Sigmoid colon (tissue), 4 donors: ENCODE measurements at regions not wholly inside any gene's neighbourhood (a gene's known extent, or its start where the extent isn't known, plus 50 kb on each side); places are given as distances from the start of the nearest gene placed in this dataset.

Experiments used
- CTCF ChIP-seq, 4 experiments: fragments of 450-650 bp in 3 of 4; fragments of 200-600 bp in 1 of 4; IDR thresholded peaks; one replicate each; pipeline ENCODE4 v1.5.1; 2016 to 2019; ENCODE audit warnings: antibody characterized with exemption in 4 of 4, mild to moderate bottlenecking in 3 of 4, moderate library complexity in 2 of 4
- EP300 ChIP-seq, 4 donors: sonication (generic); formaldehyde crosslinking; IDR thresholded peaks; one replicate each; pipeline ENCODE4 v1.6.1; 2017; ENCODE audit warnings: antibody characterized with exemption in 4 of 4
- POLR2A ChIP-seq, 2 donors: fragments of 450-650 bp; IDR thresholded peaks; one replicate each; pipeline ENCODE4 v1.6.1; 2016; ENCODE audit warnings: antibody characterized with exemption in 2 of 2, mild to moderate bottlenecking in 2 of 2, moderate library complexity in 2 of 2
- POLR2AphosphoS5 ChIP-seq, 4 donors: sonication (generic); formaldehyde crosslinking; IDR thresholded peaks; one replicate each; pipeline ENCODE4 v1.6.1; 2017; ENCODE audit warnings: antibody characterized with exemption in 4 of 4

GRCh38 chr12:58395470-58395869 is 454.1 kb downstream of the ATP23 start:
- TF ChIP-seq CTCF (IDR thresholded peaks at IDR 0.05) (no peak), POLR2AphosphoS5 (IDR thresholded peaks at IDR 0.05) (no peak), EP300 (IDR thresholded peaks at IDR 0.05) (no peak), POLR2A (IDR thresholded peaks at IDR 0.05) (no peak)
